HG03378 (cell line): ENCODE measurements at regions not wholly inside any gene's neighbourhood (a gene's known extent, or its start where the extent isn't known, plus 50 kb on each side); places are given as distances from the start of the nearest gene placed in this dataset.
"Not testable (repeated sequence)": the region's sequence is repeated elsewhere in the genome, so short reads cannot be mapped to it uniquely, and the experiment has no call there.

ENCODE experiments used
- ATAC-seq: cut with Tn5 transposase; IDR thresholded peaks from one replicate; pipeline ENCODE4 v1.9.1; 2021; ENCODE audit warnings: mild to moderate bottlenecking, moderate library complexity; ENCODE audit not compliant: unreplicated experiment

GRCh38 chr14:48325486-48325885, 650.1 kb upstream of the MDGA2 start:
- ATAC-seq: no peak

- ATAC-seq: no peak
Measured at GRCh38 chr14:48323665-48324064, 648.3 kb upstream of the MDGA2 start.

GRCh38 chr14:48319823-48320222, 644.4 kb upstream of the MDGA2 start:
- no peak for ATAC-seq

GRCh38 chr14:48304729-48305128, 629.3 kb upstream of the MDGA2 start:
- no peak for ATAC-seq

- ATAC-seq: no peak
Measured at GRCh38 chr14:48289701-48290100, 614.3 kb upstream of the MDGA2 start.

- ATAC-seq: not testable (repeated sequence)
Measured at GRCh38 chr14:48285217-48285616, 609.8 kb upstream of the MDGA2 start.

- no peak for ATAC-seq
Measured at GRCh38 chr14:48275301-48275700, 599.9 kb upstream of the MDGA2 start.

- no peak for ATAC-seq
Measured at GRCh38 chr14:48274826-48275225, 599.4 kb upstream of the MDGA2 start.

- ATAC-seq: not testable (repeated sequence)
Measured at GRCh38 chr14:48267926-48268325, 592.5 kb upstream of the MDGA2 start.

- ATAC-seq: not testable (repeated sequence)
Measured at GRCh38 chr14:48266201-48266600, 590.8 kb upstream of the MDGA2 start.

GRCh38 chr14:48261436-48261835, 586.0 kb upstream of the MDGA2 start:
- ATAC-seq: no peak

- not testable (repeated sequence) for ATAC-seq
Measured at GRCh38 chr14:48260394-48261295, 585.2 kb upstream of the MDGA2 start.

- not testable (repeated sequence) for ATAC-seq
Measured at GRCh38 chr14:48259876-48260275, 584.5 kb upstream of the MDGA2 start.

- ATAC-seq: not testable (repeated sequence)
Measured at GRCh38 chr14:48259232-48259631, 583.8 kb upstream of the MDGA2 start.

- not testable (repeated sequence) for ATAC-seq
Measured at GRCh38 chr14:48258703-48259102, 583.3 kb upstream of the MDGA2 start.

- ATAC-seq: no peak
Measured at GRCh38 chr14:48253020-48253419, 577.6 kb upstream of the MDGA2 start.

GRCh38 chr14:48251290-48251689, 575.9 kb upstream of the MDGA2 start:
- ATAC-seq: no peak

GRCh38 chr14:48250575-48250974, 575.2 kb upstream of the MDGA2 start:
- ATAC-seq: no peak

- ATAC-seq: no peak
Measured at GRCh38 chr14:48247977-48248376, 572.6 kb upstream of the MDGA2 start.

- no peak for ATAC-seq
Measured at GRCh38 chr14:48243900-48244299, 568.5 kb upstream of the MDGA2 start.

GRCh38 chr14:48229091-48229490, 553.7 kb upstream of the MDGA2 start:
- ATAC-seq: no peak

GRCh38 chr14:48193893-48194292, 518.5 kb upstream of the MDGA2 start:
- ATAC-seq: no peak

GRCh38 chr14:48149624-48150023, 474.2 kb upstream of the MDGA2 start:
- not testable (repeated sequence) for ATAC-seq
